ENCODE measurements at regions not wholly inside any gene's neighbourhood (a gene's known extent, or its start where the extent isn't known, plus 50 kb on each side); places are given as distances from the start of the nearest gene placed in this dataset.
"Not testable (repeated sequence)": the region's sequence is repeated elsewhere in the genome, so short reads cannot be mapped to it uniquely, and the experiment has no call there.

DNA sequence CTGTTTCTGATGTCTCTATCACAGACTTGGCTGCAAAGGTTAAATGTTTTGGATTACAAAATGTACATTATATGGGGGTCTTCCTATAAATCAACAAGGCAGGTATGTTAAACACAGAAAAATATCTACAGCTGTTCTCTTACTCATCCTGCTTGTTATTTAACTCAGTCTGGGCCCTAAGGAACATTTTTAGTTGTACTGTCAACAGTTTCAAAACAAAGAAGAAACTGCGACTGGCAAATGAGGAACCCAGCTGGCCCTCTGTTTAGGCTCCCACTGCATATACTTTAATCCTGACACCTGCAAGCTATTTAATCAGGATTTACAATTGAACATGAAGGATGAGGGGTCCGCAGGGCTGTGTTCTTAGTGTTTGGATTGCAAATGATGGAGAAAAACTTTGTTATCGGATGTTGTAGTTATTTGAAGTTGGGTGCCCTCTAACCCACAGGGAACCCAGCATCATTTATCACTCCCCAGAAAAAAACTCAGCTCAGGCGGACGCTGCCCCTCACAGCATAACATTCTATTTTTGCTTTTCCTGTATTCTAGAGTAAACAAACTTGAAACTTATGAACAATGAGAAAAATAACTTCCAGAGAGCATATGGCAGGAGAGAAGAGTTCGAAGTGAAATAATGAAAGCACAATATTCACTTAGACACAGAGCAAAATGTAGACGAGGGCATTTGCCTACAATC, 91.2 kb downstream of the POLR2M start:
- no peaks in the 10 kb centered on the region for H3K4me1 ChIP-seq (ENCODE audit: control insufficient read depth, insufficient read depth, low read length, poor library complexity, severe bottlenecking)
- no peak overlapping the region for H3K27ac ChIP-seq (ENCODE audit: insufficient read depth, low read length, poor library complexity, severe bottlenecking)
- ATAC-seq (ENCODE audit: low read depth in 2 of 2) (no peak), DNase-seq (no peak)
- Mint-ChIP-seq H3K27me3 (peaks cover 36% of the 10 kb centered on the region), H3K9me3 (peaks cover 0 to 3% (median 0%) of the 10 kb centered on the region in 7 donors), H3K4me1 (no peaks in the 10 kb centered on the region), H3K27ac (no peak overlapping the region), H3K36me3 (no peaks in the 10 kb centered on the region), H3K4me3 (no peak overlapping the region)
- no peaks in the 10 kb centered on the region for H3K36me3 ChIP-seq (ENCODE audit: control insufficient read depth, insufficient read depth, low read length)
- H3K27me3 ChIP-seq (ENCODE audit: control insufficient read depth, insufficient read depth, low read length), result peaks cover 16% of the 10 kb centered on the region
- no peak overlapping the region for H3K4me3 ChIP-seq (ENCODE audit: low read depth, low read length)
- H3K9me3 ChIP-seq (ENCODE audit: control insufficient read depth in 2 of 2, low read length in 2 of 2), result no peaks in the 10 kb centered on the region

DNA sequence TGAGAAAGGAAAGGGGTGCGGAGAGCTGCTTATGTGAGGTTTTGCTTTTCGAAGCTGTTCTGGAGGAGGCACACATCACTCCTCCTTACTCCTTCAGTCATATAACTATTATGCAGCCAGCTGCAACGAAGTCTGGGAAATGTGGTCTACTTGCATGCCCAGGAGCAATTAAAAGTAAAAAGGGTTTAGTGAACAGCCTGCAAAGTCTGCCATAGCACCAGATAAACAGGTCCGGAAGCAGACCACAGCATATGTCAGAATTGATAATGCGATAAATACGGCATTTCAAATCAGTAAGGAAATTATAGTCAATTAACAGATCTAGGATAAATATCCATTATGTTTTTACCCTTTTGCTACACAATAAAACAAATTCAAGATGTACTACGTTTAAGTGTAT, 99.5 kb downstream of the POLR2M start:
- H3K27ac Mint-ChIP-seq, result no peak overlapping the region
- Histone ChIP-seq H3K9me3 (ENCODE audit: control insufficient read depth in 2 of 2, low read length in 2 of 2) (no peaks in the 10 kb centered on the region), H3K27ac (ENCODE audit: insufficient read depth, low read length, poor library complexity, severe bottlenecking) (no peak overlapping the region), H3K4me1 (ENCODE audit: control insufficient read depth, insufficient read depth, low read length, poor library complexity, severe bottlenecking) (no peaks in the 10 kb centered on the region), H3K4me3 (ENCODE audit: low read depth, low read length) (no peak overlapping the region), H3K36me3 (ENCODE audit: control insufficient read depth, insufficient read depth, low read length) (no peaks in the 10 kb centered on the region), H3K27me3 (ENCODE audit: control insufficient read depth, insufficient read depth, low read length) (peaks cover 17% of the 10 kb centered on the region)
- H3K4me1 Mint-ChIP-seq, result no peaks in the 10 kb centered on the region
- H3K9me3 Mint-ChIP-seq, result peaks cover 0 to 7% (median 0%) of the 10 kb centered on the region in 7 donors
- no peaks in the 10 kb centered on the region for H3K36me3 Mint-ChIP-seq
- ATAC-seq (ENCODE audit: low read depth in 2 of 2) (no peak), DNase-seq (no peak)
- H3K27me3 Mint-ChIP-seq, result peaks cover 32% of the 10 kb centered on the region
- H3K4me3 Mint-ChIP-seq, result no peak overlapping the region

DNA sequence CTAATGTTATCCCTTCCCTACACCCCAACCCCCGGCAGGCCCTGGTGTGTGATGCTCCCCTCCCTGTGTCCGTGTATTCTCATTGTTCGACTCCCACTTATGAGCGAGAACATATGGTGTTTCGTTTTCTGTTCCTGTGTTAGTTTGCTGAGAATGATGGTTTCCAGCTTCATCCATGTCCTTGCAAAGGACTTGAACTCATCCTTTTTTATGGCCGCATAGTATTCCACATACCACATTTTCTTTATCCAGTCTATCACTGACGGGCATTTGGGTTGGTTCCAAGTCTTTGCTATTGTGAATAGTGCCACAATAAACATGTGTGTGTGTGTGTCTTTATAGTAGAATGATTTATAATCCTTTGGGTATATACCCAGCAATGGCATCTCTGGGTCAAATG, 102.8 kb downstream of the POLR2M start:
- peaks cover 37% of the 10 kb centered on the region for H3K27me3 Mint-ChIP-seq
- not testable (repeated sequence) for H3K4me3 Mint-ChIP-seq; H3K27me3 ChIP-seq (ENCODE audit: control insufficient read depth, insufficient read depth, low read length); H3K9me3 ChIP-seq (ENCODE audit: control insufficient read depth in 2 of 2, low read length in 2 of 2); H3K4me3 ChIP-seq (ENCODE audit: low read depth, low read length); H3K36me3 ChIP-seq (ENCODE audit: control insufficient read depth, insufficient read depth, low read length); DNase-seq; H3K27ac Mint-ChIP-seq; H3K4me1 Mint-ChIP-seq; H3K9me3 Mint-ChIP-seq; ATAC-seq (ENCODE audit: low read depth in 2 of 2); H3K4me1 ChIP-seq (ENCODE audit: control insufficient read depth, insufficient read depth, low read length, poor library complexity, severe bottlenecking); H3K36me3 Mint-ChIP-seq; H3K27ac ChIP-seq (ENCODE audit: insufficient read depth, low read length, poor library complexity, severe bottlenecking)

DNA sequence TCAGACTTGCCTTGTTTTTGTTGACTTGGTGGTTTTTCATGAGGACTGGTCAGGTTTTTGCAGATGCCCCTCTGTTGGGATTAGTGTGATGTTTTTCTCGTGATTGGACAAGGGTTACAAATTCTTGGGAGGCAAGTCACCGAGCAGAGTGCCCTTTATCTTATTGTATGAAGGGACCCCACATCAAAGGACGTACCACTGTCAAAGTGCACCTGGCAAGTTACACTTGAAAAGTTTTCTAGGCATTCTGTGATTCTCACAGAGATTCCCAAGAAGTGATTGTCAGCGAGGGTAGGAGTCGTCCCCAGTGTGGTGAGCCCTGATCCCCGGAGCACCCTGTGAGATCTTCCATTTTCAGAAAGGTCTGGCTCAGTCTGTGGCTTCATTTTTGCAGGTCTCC, 110.1 kb downstream of the POLR2M start:
- peaks cover 27% of the 10 kb centered on the region for H3K27me3 Mint-ChIP-seq
- ATAC-seq (ENCODE audit: low read depth in 2 of 2) (no peak), DNase-seq (no peak)
- Histone ChIP-seq H3K9me3 (ENCODE audit: control insufficient read depth in 2 of 2, low read length in 2 of 2) (no peaks in the 10 kb centered on the region), H3K4me1 (ENCODE audit: control insufficient read depth, insufficient read depth, low read length, poor library complexity, severe bottlenecking) (no peaks in the 10 kb centered on the region), H3K36me3 (ENCODE audit: control insufficient read depth, insufficient read depth, low read length) (no peaks in the 10 kb centered on the region), H3K27me3 (ENCODE audit: control insufficient read depth, insufficient read depth, low read length) (peaks cover 6% of the 10 kb centered on the region), H3K27ac (ENCODE audit: insufficient read depth, low read length, poor library complexity, severe bottlenecking) (no peak overlapping the region), H3K4me3 (ENCODE audit: low read depth, low read length) (no peak overlapping the region)
- H3K36me3 Mint-ChIP-seq, result no peaks in the 10 kb centered on the region
- no peak overlapping the region for H3K4me3 Mint-ChIP-seq
- H3K9me3 Mint-ChIP-seq, result peaks cover 0 to 3% (median 0%) of the 10 kb centered on the region in 7 donors
- H3K4me1 Mint-ChIP-seq, result no peaks in the 10 kb centered on the region
- H3K27ac Mint-ChIP-seq, result no peak overlapping the region

DNA sequence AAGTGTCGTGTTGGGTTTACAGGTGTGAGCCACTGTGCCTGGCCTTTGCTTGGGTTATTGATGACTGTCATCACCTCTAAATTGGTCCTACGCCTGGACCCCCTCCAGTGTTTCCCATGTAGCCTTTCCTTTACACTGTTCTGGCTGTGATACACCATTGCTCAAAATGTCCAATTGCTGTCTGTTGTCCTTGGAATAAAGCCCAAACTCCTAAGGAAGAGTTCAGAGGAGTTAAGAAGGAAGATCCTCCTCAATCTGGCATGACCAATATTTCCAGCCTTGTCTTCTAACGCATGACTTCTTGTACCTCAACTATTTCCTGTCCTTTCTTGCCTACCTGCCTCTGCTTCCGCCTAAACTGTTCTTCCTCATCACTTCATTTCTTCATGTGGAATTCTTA, 113.1 kb downstream of the POLR2M start:
- Mint-ChIP-seq H3K4me1 (no peaks in the 10 kb centered on the region), H3K4me3 (no peak overlapping the region), H3K36me3 (no peaks in the 10 kb centered on the region), H3K27ac (no peak overlapping the region), H3K9me3 (no peaks in the 10 kb centered on the region), H3K27me3 (peaks cover 19% of the 10 kb centered on the region)
- Histone ChIP-seq H3K9me3 (ENCODE audit: control insufficient read depth in 2 of 2, low read length in 2 of 2) (no peaks in the 10 kb centered on the region), H3K4me1 (ENCODE audit: control insufficient read depth, insufficient read depth, low read length, poor library complexity, severe bottlenecking) (no peaks in the 10 kb centered on the region), H3K27me3 (ENCODE audit: control insufficient read depth, insufficient read depth, low read length) (peaks cover 10% of the 10 kb centered on the region), H3K4me3 (ENCODE audit: low read depth, low read length) (no peak overlapping the region), H3K27ac (ENCODE audit: insufficient read depth, low read length, poor library complexity, severe bottlenecking) (no peak overlapping the region), H3K36me3 (ENCODE audit: control insufficient read depth, insufficient read depth, low read length) (no peaks in the 10 kb centered on the region)
- ATAC-seq (ENCODE audit: low read depth in 2 of 2) (no peak), DNase-seq (no peak)

DNA sequence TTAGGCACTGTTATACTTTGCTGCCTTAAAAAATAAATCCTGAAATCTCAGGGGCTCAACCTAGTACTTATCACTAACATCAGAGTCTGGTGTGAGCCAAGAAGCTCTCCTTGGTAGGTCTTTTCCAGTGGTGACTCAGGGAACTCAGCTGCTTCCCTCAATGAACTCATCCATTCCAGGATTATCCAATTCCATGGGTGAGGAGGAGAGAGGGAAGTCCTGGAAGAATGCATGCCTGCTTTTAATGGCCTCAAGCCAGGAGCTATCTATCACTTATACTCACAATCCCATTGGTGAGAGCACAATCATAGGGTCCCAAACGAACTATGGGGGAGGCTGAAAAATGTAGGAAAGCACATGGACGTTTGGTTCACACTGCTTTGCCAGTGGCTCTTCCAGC, 113.6 kb downstream of the POLR2M start:
- ATAC-seq (ENCODE audit: low read depth in 2 of 2), result no peak
- Mint-ChIP-seq H3K4me3 (no peak overlapping the region), H3K9me3 (no peaks in the 10 kb centered on the region), H3K4me1 (no peaks in the 10 kb centered on the region), H3K36me3 (no peaks in the 10 kb centered on the region), H3K27me3 (peaks cover 23% of the 10 kb centered on the region), H3K27ac (no peak overlapping the region)
- Histone ChIP-seq H3K4me3 (ENCODE audit: low read depth, low read length) (no peak overlapping the region), H3K27me3 (ENCODE audit: control insufficient read depth, insufficient read depth, low read length) (peaks cover 10% of the 10 kb centered on the region), H3K4me1 (ENCODE audit: control insufficient read depth, insufficient read depth, low read length, poor library complexity, severe bottlenecking) (no peaks in the 10 kb centered on the region), H3K36me3 (ENCODE audit: control insufficient read depth, insufficient read depth, low read length) (no peaks in the 10 kb centered on the region), H3K27ac (ENCODE audit: insufficient read depth, low read length, poor library complexity, severe bottlenecking) (no peak overlapping the region), H3K9me3 (ENCODE audit: control insufficient read depth in 2 of 2, low read length in 2 of 2) (no peaks in the 10 kb centered on the region)
- DNase-seq, result no peak

DNA sequence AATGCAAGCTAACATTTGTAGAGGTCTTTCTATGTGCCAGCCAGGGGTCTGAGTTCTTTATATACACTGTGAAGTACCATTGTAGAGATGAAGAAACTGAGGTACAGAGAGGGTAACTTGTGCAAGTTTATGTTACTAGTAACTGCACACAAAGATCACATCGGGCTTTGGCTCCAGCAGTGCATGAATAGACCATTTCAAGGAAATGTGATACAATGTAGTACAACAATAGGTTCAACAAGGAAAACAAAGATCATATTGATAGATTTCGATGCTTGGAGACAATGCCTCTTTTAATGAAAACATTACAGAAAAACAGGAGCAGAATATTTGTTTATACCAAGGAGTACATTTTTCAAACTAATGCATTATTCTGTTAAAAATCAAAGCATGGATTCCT, 115.3 kb downstream of the POLR2M start:
- no peaks in the 10 kb centered on the region for H3K9me3 Mint-ChIP-seq

DNA sequence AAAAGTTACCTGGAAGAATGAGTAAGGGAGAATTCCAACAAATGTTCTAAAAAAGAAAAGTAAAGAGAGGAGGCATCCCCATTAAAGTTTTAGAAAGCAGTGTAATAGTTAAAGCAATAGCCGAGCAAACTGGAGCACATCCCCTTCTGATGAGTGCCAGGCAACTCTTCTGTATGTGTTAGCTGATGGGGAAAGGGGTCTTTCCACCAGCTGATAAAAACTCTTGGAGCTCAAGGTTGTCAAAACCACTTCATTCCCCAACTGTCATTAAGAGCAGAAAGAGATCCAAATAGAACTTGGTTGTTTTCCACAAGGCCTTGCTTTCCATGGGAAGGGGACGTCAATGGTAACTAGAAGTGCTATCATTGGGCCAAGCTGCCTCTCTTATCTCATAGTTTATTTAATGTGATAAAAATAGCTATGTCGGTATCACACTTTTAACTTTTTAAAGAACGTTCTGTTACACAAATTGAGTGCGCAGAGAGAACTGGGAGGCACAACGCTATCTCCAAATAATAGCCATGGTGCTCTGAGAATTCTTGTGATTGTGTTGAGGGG, 116.9 kb downstream of the POLR2M start:
- Mint-ChIP-seq H3K4me3 (no peak overlapping the region), H3K36me3 (no peaks in the 10 kb centered on the region), H3K27me3 (peaks cover 14% of the 10 kb centered on the region), H3K4me1 (no peaks in the 10 kb centered on the region), H3K27ac (no peak overlapping the region), H3K9me3 (peaks cover 0 to 1% (median 0%) of the 10 kb centered on the region in 7 donors)
- H3K27me3 ChIP-seq (ENCODE audit: control insufficient read depth, insufficient read depth, low read length), result peaks cover 11% of the 10 kb centered on the region
- H3K4me3 ChIP-seq (ENCODE audit: low read depth, low read length), result no peak overlapping the region
- H3K27ac ChIP-seq (ENCODE audit: insufficient read depth, low read length, poor library complexity, severe bottlenecking), result no peak overlapping the region
- no peaks in the 10 kb centered on the region for H3K36me3 ChIP-seq (ENCODE audit: control insufficient read depth, insufficient read depth, low read length)
- H3K4me1 ChIP-seq (ENCODE audit: control insufficient read depth, insufficient read depth, low read length, poor library complexity, severe bottlenecking), result no peaks in the 10 kb centered on the region
- no peaks in the 10 kb centered on the region for H3K9me3 ChIP-seq (ENCODE audit: control insufficient read depth in 2 of 2, low read length in 2 of 2)
- DNase-seq (no peak), ATAC-seq (ENCODE audit: low read depth in 2 of 2) (no peak)

More for the DNA sequence above, 115.3 kb downstream of the POLR2M start:
- Mint-ChIP-seq H3K27ac (no peak overlapping the region), H3K36me3 (no peaks in the 10 kb centered on the region), H3K4me3 (no peak overlapping the region), H3K4me1 (no peaks in the 10 kb centered on the region), H3K27me3 (peaks cover 23% of the 10 kb centered on the region)
- Histone ChIP-seq H3K4me1 (ENCODE audit: control insufficient read depth, insufficient read depth, low read length, poor library complexity, severe bottlenecking) (no peaks in the 10 kb centered on the region), H3K27ac (ENCODE audit: insufficient read depth, low read length, poor library complexity, severe bottlenecking) (no peak overlapping the region), H3K4me3 (ENCODE audit: low read depth, low read length) (no peak overlapping the region), H3K9me3 (ENCODE audit: control insufficient read depth in 2 of 2, low read length in 2 of 2) (no peaks in the 10 kb centered on the region), H3K36me3 (ENCODE audit: control insufficient read depth, insufficient read depth, low read length) (no peaks in the 10 kb centered on the region), H3K27me3 (ENCODE audit: control insufficient read depth, insufficient read depth, low read length) (peaks cover 10% of the 10 kb centered on the region)
- no peak for ATAC-seq (ENCODE audit: low read depth in 2 of 2)
- no peak for DNase-seq
